ENCODE measurements at regions not wholly inside any gene's neighbourhood (a gene's known extent, or its start where the extent isn't known, plus 50 kb on each side); places are given as distances from the start of the nearest gene placed in this dataset.

GRCh38 chr7:106177738-106178592, 65.9 kb upstream of the SYPL1 start:
- no peak for DNase-seq (ENCODE audit: insufficient read length)
- TF ChIP-seq POLR2A (IDR thresholded peaks at IDR 0.05; ENCODE audit: low read depth, low read length), result no peak
- no peak for TF ChIP-seq TAF1 (IDR thresholded peaks at IDR 0.05; ENCODE audit: borderline replicate concordance, low read depth, low read length)
- TF ChIP-seq POLR2AphosphoS5 (IDR thresholded peaks at IDR 0.05; ENCODE audit: low read depth, low read length), result no peak
- FAIRE-seq, result no peak

- no peak for DNase-seq (ENCODE audit: insufficient read length)
- FAIRE-seq, result no peak
- TF ChIP-seq POLR2A (IDR thresholded peaks at IDR 0.05; ENCODE audit: low read depth, low read length) (no peak), TAF1 (IDR thresholded peaks at IDR 0.05; ENCODE audit: borderline replicate concordance, low read depth, low read length) (no peak), POLR2AphosphoS5 (IDR thresholded peaks at IDR 0.05; ENCODE audit: low read depth, low read length) (no peak)
Observed at GRCh38 chr7:106177300-106177690, 65.2 kb upstream of the SYPL1 start.

GRCh38 chr7:106176414-106177299, 64.5 kb upstream of the SYPL1 start:
- DNase-seq (ENCODE audit: insufficient read length) (peak; percentile 45), FAIRE-seq (peak; percentile 90)
- TF ChIP-seq POLR2A (IDR thresholded peaks at IDR 0.05; ENCODE audit: low read depth, low read length) (no peak), POLR2AphosphoS5 (IDR thresholded peaks at IDR 0.05; ENCODE audit: low read depth, low read length) (no peak), TAF1 (IDR thresholded peaks at IDR 0.05; ENCODE audit: borderline replicate concordance, low read depth, low read length) (no peak)

- DNase-seq (ENCODE audit: insufficient read length) (no peak), FAIRE-seq (no peak)
- TF ChIP-seq POLR2A (IDR thresholded peaks at IDR 0.05; ENCODE audit: low read depth, low read length) (no peak), POLR2AphosphoS5 (IDR thresholded peaks at IDR 0.05; ENCODE audit: low read depth, low read length) (no peak), TAF1 (IDR thresholded peaks at IDR 0.05; ENCODE audit: borderline replicate concordance, low read depth, low read length) (no peak)
Observed at GRCh38 chr7:106175507-106175906, 63.4 kb upstream of the SYPL1 start.

GRCh38 chr7:106170651-106171050, 58.5 kb upstream of the SYPL1 start:
- FAIRE-seq (no peak), DNase-seq (ENCODE audit: insufficient read length) (no peak)
- TF ChIP-seq POLR2A (IDR thresholded peaks at IDR 0.05; ENCODE audit: low read depth, low read length) (no peak), POLR2AphosphoS5 (IDR thresholded peaks at IDR 0.05; ENCODE audit: low read depth, low read length) (no peak), TAF1 (IDR thresholded peaks at IDR 0.05; ENCODE audit: borderline replicate concordance, low read depth, low read length) (no peak)

- no peak for TF ChIP-seq TAF1 (IDR thresholded peaks at IDR 0.05; ENCODE audit: borderline replicate concordance, low read depth, low read length)
- no peak for TF ChIP-seq POLR2AphosphoS5 (IDR thresholded peaks at IDR 0.05; ENCODE audit: low read depth, low read length)
- no peak for TF ChIP-seq POLR2A (IDR thresholded peaks at IDR 0.05; ENCODE audit: low read depth, low read length)
- no peak for FAIRE-seq
- DNase-seq (ENCODE audit: insufficient read length), result no peak
Observed at GRCh38 chr7:106169821-106170610, 57.9 kb upstream of the SYPL1 start.

- no peak for DNase-seq (ENCODE audit: insufficient read length)
- TF ChIP-seq TAF1 (IDR thresholded peaks at IDR 0.05; ENCODE audit: borderline replicate concordance, low read depth, low read length), result no peak
- no peak for TF ChIP-seq POLR2AphosphoS5 (IDR thresholded peaks at IDR 0.05; ENCODE audit: low read depth, low read length)
- TF ChIP-seq POLR2A (IDR thresholded peaks at IDR 0.05; ENCODE audit: low read depth, low read length), result no peak
Observed at GRCh38 chr7:106167439-106168136, 55.5 kb upstream of the SYPL1 start.

GRCh38 chr7:106166651-106167342, 54.7 kb upstream of the SYPL1 start:
- TF ChIP-seq POLR2AphosphoS5 (IDR thresholded peaks at IDR 0.05; ENCODE audit: low read depth, low read length), result no peak
- no peak for TF ChIP-seq POLR2A (IDR thresholded peaks at IDR 0.05; ENCODE audit: low read depth, low read length)
- TF ChIP-seq TAF1 (IDR thresholded peaks at IDR 0.05; ENCODE audit: borderline replicate concordance, low read depth, low read length), result no peak
- peak; percentile 78 for FAIRE-seq

More at GRCh38 chr7:106167439-106168136, 55.5 kb upstream of the SYPL1 start:
- no peak for FAIRE-seq

GRCh38 chr7:106165337-106165736, 53.2 kb upstream of the SYPL1 start:
- FAIRE-seq (no peak), DNase-seq (ENCODE audit: insufficient read length) (no peak)
- no peak for TF ChIP-seq POLR2A (IDR thresholded peaks at IDR 0.05; ENCODE audit: low read depth, low read length)
- no peak for TF ChIP-seq POLR2AphosphoS5 (IDR thresholded peaks at IDR 0.05; ENCODE audit: low read depth, low read length)
- TF ChIP-seq TAF1 (IDR thresholded peaks at IDR 0.05; ENCODE audit: borderline replicate concordance, low read depth, low read length), result no peak

More at GRCh38 chr7:106166651-106167342, 54.7 kb upstream of the SYPL1 start:
- DNase-seq (ENCODE audit: insufficient read length), result no peak

GRCh38 chr7:106163257-106163656, 51.1 kb upstream of the SYPL1 start:
- DNase-seq (ENCODE audit: insufficient read length) (no peak), FAIRE-seq (no peak)
- no peak for TF ChIP-seq POLR2AphosphoS5 (IDR thresholded peaks at IDR 0.05; ENCODE audit: low read depth, low read length)
- no peak for TF ChIP-seq POLR2A (IDR thresholded peaks at IDR 0.05; ENCODE audit: low read depth, low read length)
- no peak for TF ChIP-seq TAF1 (IDR thresholded peaks at IDR 0.05; ENCODE audit: borderline replicate concordance, low read depth, low read length)

Data from GM12892 (cell line).